ENCODE measurements at regions not wholly inside any gene's neighbourhood (a gene's known extent, or its start where the extent isn't known, plus 50 kb on each side); places are given as distances from the start of the nearest gene placed in this dataset.
"Not testable (repeated sequence)": the region's sequence is repeated elsewhere in the genome, so short reads cannot be mapped to it uniquely, and the experiment has no call there.

GRCh38 chr16:88263681-88264287, 119.0 kb upstream of the ZNF469 start:
- H3K4ac ChIP-seq (replicated peaks; ENCODE audit: insufficient read length, low read depth, low read length); H3K18ac ChIP-seq (ENCODE audit: extremely low read depth, low read length); H2BK120ac ChIP-seq (replicated peaks; ENCODE audit: low read depth, low read length); H3K9ac ChIP-seq (replicated peaks in 1 of 4; ENCODE audit: extremely low read depth in 1 of 4, low read depth in 3 of 4, low read length in 3 of 4); H4K20me1 ChIP-seq (replicated peaks in 1 of 2; ENCODE audit: control insufficient read depth in 1 of 2, insufficient read depth in 2 of 2, low read length in 2 of 2); H2AFZ ChIP-seq (ENCODE audit: low read length); H3K23me2 ChIP-seq (ENCODE audit: low read depth, low read length); H3K23ac ChIP-seq (ENCODE audit: insufficient read length); H3K79me2 ChIP-seq (ENCODE audit: control insufficient read depth in 1 of 2, insufficient read depth in 2 of 2, low read length in 2 of 2); H4K91ac ChIP-seq (replicated peaks; ENCODE audit: insufficient read length, low read length); H3K4me3 ChIP-seq (ENCODE audit: extremely low read depth in 1 of 4, insufficient read depth in 2 of 4, low read depth in 3 of 4, low read length in 4 of 4); H3K27ac ChIP-seq (ENCODE audit: low read depth, low read length); H3K4me2 ChIP-seq (ENCODE audit: insufficient read depth in 1 of 2, low read depth in 2 of 2, low read length in 2 of 2); DNase-seq (ENCODE audit: low read depth in 1 of 2, low spot score in 2 of 2); H2BK20ac ChIP-seq (ENCODE audit: low read length); H3K79me1 ChIP-seq (ENCODE audit: low read depth, low read length); H3K36me3 ChIP-seq (ENCODE audit: control insufficient read depth in 2 of 4, insufficient read depth in 4 of 4, low read length in 3 of 4); H3K14ac ChIP-seq (ENCODE audit: insufficient read length); H2AK5ac ChIP-seq (ENCODE audit: low read depth, low read length); H2BK5ac ChIP-seq (ENCODE audit: low read depth, low read length); H3K27me3 ChIP-seq (replicated peaks in 1 of 4; ENCODE audit: control insufficient read depth in 3 of 4, extremely low read depth in 1 of 4, insufficient read depth in 3 of 4, low read length in 3 of 4); POLR2A ChIA-PET (ENCODE audit: partially characterized antibody); H3K56ac ChIP-seq (replicated peaks; ENCODE audit: insufficient read length, low read depth, low read length); H2BK12ac ChIP-seq (ENCODE audit: low read depth, low read length); H4K5ac ChIP-seq (ENCODE audit: insufficient read length, low read depth, low read length); H4K8ac ChIP-seq (ENCODE audit: extremely low read depth, insufficient read depth, low read length); FAIRE-seq; H2BK15ac ChIP-seq (ENCODE audit: low read length); H3K9me3 ChIP-seq (ENCODE audit: insufficient read depth in 2 of 2, low read depth in 1 of 2, low read length in 1 of 2): not testable (repeated sequence)
- WGBS, 2 experiments (ENCODE audit: extremely low coverage in 1 of 2, insufficient coverage in 1 of 2, insufficient read length in 1 of 2, insufficient replicate concordance in 2 of 2, low coverage in 1 of 2, low lambda C conversion rate in 2 of 2, missing lambda C conversion rate in 1 of 2): 84% methylated on average over 5 of the region's 17 CpGs; no CpG with 5 or more reads in 1 of the 2 experiments
- CTCF ChIA-PET (ENCODE audit: partially characterized antibody): interaction anchor here (0.6 to 1.2 kb wide), 2 partner anchors 87 to 207 kb away, joined by 3 read pairs; no protein-coding TSS in a partner anchor
- peaks cover 0 to 19% (median 9%) of the 10 kb centered on the region in 4 experiments; a peak in 6 of 7 replicates for H3K4me1 ChIP-seq (replicated peaks in 1 of 4; ENCODE audit: control insufficient read depth in 3 of 4, insufficient read depth in 4 of 4, low read length in 3 of 4)

All from H1 (cell line).